MG63 (cell line): ENCODE measurements at regions not wholly inside any gene's neighbourhood (a gene's known extent, or its start where the extent isn't known, plus 50 kb on each side); places are given as distances from the start of the nearest gene placed in this dataset.

ENCODE experiments used
- DNase-seq: peaks from one replicate; pipeline ENCODE4 v3.0.0-alpha.2; 2020
- H3K27me3 ChIP-seq: fragments of 250-450 bp; sonication (Bioruptor Pico); 2 replicates; pipeline ENCODE4 v1.5.1; 2020; ENCODE audit warnings: mild to moderate bottlenecking, moderate library complexity
- H3K36me3 ChIP-seq: fragments of 250-450 bp; sonication (Bioruptor Pico); 2 replicates; pipeline ENCODE4 v1.5.1; 2020; ENCODE audit warnings: mild to moderate bottlenecking, moderate library complexity
- H3K4me3 ChIP-seq: fragments of 250-450 bp; sonication (Bioruptor Pico); 2 replicates; pipeline ENCODE4 v1.5.1; 2020; ENCODE audit warnings: mild to moderate bottlenecking, moderate library complexity
- H3K9me3 ChIP-seq: fragments of 250-450 bp; sonication (Bioruptor Pico); 2 replicates; pipeline ENCODE4 v1.5.1; 2020; ENCODE audit warnings: mild to moderate bottlenecking, moderate library complexity

- Histone ChIP-seq H3K9me3 (no peaks in the 10 kb centered on the region), H3K36me3 (no peaks in the 10 kb centered on the region), H3K4me3 (no peak overlapping the region), H3K27me3 (no peaks in the 10 kb centered on the region)
- DNase-seq, result no peak
These were observed 183.7 kb downstream of the FGFR2 start for GRCh38 chr10:121414366-121415062.

GRCh38 chr10:121415063-121415399, 183.2 kb downstream of the FGFR2 start:
- no peak for DNase-seq
- Histone ChIP-seq H3K36me3 (no peaks in the 10 kb centered on the region), H3K9me3 (no peaks in the 10 kb centered on the region), H3K4me3 (no peak overlapping the region), H3K27me3 (no peaks in the 10 kb centered on the region)

- no peaks in the 10 kb centered on the region for H3K36me3 ChIP-seq
- DNase-seq, result no peak
- no peaks in the 10 kb centered on the region for H3K9me3 ChIP-seq
- H3K4me3 ChIP-seq, result no peak overlapping the region
- no peaks in the 10 kb centered on the region for H3K27me3 ChIP-seq
These were observed 182.2 kb downstream of the FGFR2 start for GRCh38 chr10:121416071-121416470.

GRCh38 chr10:121417298-121417697, 180.9 kb downstream of the FGFR2 start:
- Histone ChIP-seq H3K36me3 (no peaks in the 10 kb centered on the region), H3K9me3 (no peaks in the 10 kb centered on the region), H3K4me3 (no peak overlapping the region), H3K27me3 (no peaks in the 10 kb centered on the region)
- no peak for DNase-seq

GRCh38 chr10:121418126-121418777, 180.0 kb downstream of the FGFR2 start:
- H3K4me3 ChIP-seq, result no peak overlapping the region
- peak; percentile 47 for DNase-seq
- no peaks in the 10 kb centered on the region for H3K36me3 ChIP-seq
- no peaks in the 10 kb centered on the region for H3K9me3 ChIP-seq
- H3K27me3 ChIP-seq, result no peaks in the 10 kb centered on the region

GRCh38 chr10:121420006-121420405, 178.2 kb downstream of the FGFR2 start:
- no peak for DNase-seq
- Histone ChIP-seq H3K4me3 (no peak overlapping the region), H3K27me3 (no peaks in the 10 kb centered on the region), H3K36me3 (no peaks in the 10 kb centered on the region), H3K9me3 (no peaks in the 10 kb centered on the region)

GRCh38 chr10:121422096-121422495, 176.1 kb downstream of the FGFR2 start:
- Histone ChIP-seq H3K36me3 (no peaks in the 10 kb centered on the region), H3K9me3 (no peaks in the 10 kb centered on the region), H3K4me3 (no peak overlapping the region), H3K27me3 (no peaks in the 10 kb centered on the region)
- no peak for DNase-seq

GRCh38 chr10:121425623-121426022, 172.6 kb downstream of the FGFR2 start:
- Histone ChIP-seq H3K27me3 (no peaks in the 10 kb centered on the region), H3K36me3 (no peaks in the 10 kb centered on the region), H3K9me3 (no peaks in the 10 kb centered on the region), H3K4me3 (no peak overlapping the region)
- DNase-seq, result no peak

GRCh38 chr10:121426307-121426706, 171.9 kb downstream of the FGFR2 start:
- H3K27me3 ChIP-seq, result no peaks in the 10 kb centered on the region

More at GRCh38 chr10:121426307-121426706, 171.9 kb downstream of the FGFR2 start:
- DNase-seq, result no peak
- Histone ChIP-seq H3K36me3 (no peaks in the 10 kb centered on the region), H3K9me3 (no peaks in the 10 kb centered on the region), H3K4me3 (no peak overlapping the region)
